ENCODE measurements at regions not wholly inside any gene's neighbourhood (a gene's known extent, or its start where the extent isn't known, plus 50 kb on each side); places are given as distances from the start of the nearest gene placed in this dataset.

GRCh38 chr18:76725445-76725844 lies 96.9 kb upstream of the ZNF236 start:
- TF ChIP-seq, protein P1, sequence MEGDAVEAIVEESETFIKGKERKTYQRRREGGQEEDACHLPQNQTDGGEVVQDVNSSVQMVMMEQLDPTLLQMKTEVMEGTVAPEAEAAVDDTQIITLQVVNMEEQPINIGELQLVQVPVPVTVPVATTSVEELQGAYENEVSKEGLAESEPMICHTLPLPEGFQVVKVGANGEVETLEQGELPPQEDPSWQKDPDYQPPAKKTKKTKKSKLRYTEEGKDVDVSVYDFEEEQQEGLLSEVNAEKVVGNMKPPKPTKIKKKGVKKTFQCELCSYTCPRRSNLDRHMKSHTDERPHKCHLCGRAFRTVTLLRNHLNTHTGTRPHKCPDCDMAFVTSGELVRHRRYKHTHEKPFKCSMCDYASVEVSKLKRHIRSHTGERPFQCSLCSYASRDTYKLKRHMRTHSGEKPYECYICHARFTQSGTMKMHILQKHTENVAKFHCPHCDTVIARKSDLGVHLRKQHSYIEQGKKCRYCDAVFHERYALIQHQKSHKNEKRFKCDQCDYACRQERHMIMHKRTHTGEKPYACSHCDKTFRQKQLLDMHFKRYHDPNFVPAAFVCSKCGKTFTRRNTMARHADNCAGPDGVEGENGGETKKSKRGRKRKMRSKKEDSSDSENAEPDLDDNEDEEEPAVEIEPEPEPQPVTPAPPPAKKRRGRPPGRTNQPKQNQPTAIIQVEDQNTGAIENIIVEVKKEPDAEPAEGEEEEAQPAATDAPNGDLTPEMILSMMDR (conservative IDR thresholded peaks at IDR 0.05; ENCODE audit: low read depth, low read length) = no peak
- no peak for TF ChIP-seq EZH2 (IDR thresholded peaks at IDR 0.05; ENCODE audit: low read length, unreplicated experiment)
